ENCODE measurements at regions not wholly inside any gene's neighbourhood (a gene's known extent, or its start where the extent isn't known, plus 50 kb on each side); places are given as distances from the start of the nearest gene placed in this dataset.

- no peak for DNase-seq
These were observed 63.9 kb upstream of the DISP3 start for GRCh38 chr1:11414926-11415538.

- no peak for DNase-seq
These were observed 61.8 kb upstream of the DISP3 start for GRCh38 chr1:11417162-11417561.

- no peak for DNase-seq
These were observed 60.9 kb upstream of the DISP3 start for GRCh38 chr1:11418056-11418455.

GRCh38 chr1:11421443-11421842 lies 57.5 kb upstream of the DISP3 start:
- DNase-seq: no peak

GRCh38 chr1:11422686-11423085 lies 56.3 kb upstream of the DISP3 start:
- DNase-seq: no peak

GRCh38 chr1:11426617-11427016 lies 52.3 kb upstream of the DISP3 start:
- DNase-seq: no peak

- no peak for DNase-seq
These were observed 50.2 kb upstream of the DISP3 start for GRCh38 chr1:11428789-11429188.

Measured in NCI-H1436 (cell line).